Activated CD4-positive, alpha-beta T cell treated with anti-CD3 and anti-CD28 coated beads for 24 hours (primary cell): ENCODE measurements at regions not wholly inside any gene's neighbourhood (a gene's known extent, or its start where the extent isn't known, plus 50 kb on each side); places are given as distances from the start of the nearest gene placed in this dataset.

Experiments used
- DNase-seq, 2 donors: peaks; one replicate each; pipeline ENCODE4 v3.0.0-alpha.2; 2020; ENCODE audit warnings: low read depth in 2 of 2

DNA sequence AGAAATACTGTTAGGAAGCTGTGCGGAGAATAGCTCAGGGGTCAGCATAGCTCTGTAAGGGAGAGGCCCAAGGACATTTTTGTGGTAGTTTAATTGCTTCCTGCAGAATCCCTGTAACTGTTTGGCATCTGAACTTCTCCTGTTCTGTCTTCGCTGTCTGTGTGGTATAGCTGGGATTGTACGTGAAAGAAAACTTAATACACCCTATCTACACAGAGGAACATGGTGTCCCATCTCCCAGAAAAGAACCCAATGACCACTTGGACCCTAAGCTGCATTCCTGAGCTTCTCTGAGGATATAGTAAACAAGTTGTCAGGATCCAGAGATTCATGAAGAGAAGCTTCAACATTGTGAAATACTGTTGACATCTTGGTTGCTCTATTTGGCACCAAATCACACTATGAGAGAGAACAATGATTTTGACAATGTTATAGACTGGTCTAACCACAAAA is 81.3 kb downstream of the CDC42EP3 start:
- DNase-seq, result no peak
